Testis (tissue), 2 donors: ENCODE measurements at regions not wholly inside any gene's neighbourhood (a gene's known extent, or its start where the extent isn't known, plus 50 kb on each side); places are given as distances from the start of the nearest gene placed in this dataset.

Experiments
- POLR2A ChIP-seq: fragments of 450-650 bp; IDR thresholded peaks from one replicate; pipeline ENCODE4 v1.6.1; 2017; ENCODE audit warnings: antibody characterized with exemption, mild to moderate bottlenecking, moderate library complexity
- TF ChIP-seq, protein P1 (sequence below), 3 experiments: fragments of 450-650 bp in 2 of 3; fragments of 200-600 bp in 1 of 3; sonication (generic) in 1 of 3; IDR thresholded peaks; one replicate each; pipeline ENCODE4 v1.5.1; 2016 to 2019; ENCODE audit warnings: antibody characterized with exemption in 3 of 3, mild to moderate bottlenecking in 2 of 3, moderate library complexity in 1 of 3

- TF ChIP-seq, protein P1, sequence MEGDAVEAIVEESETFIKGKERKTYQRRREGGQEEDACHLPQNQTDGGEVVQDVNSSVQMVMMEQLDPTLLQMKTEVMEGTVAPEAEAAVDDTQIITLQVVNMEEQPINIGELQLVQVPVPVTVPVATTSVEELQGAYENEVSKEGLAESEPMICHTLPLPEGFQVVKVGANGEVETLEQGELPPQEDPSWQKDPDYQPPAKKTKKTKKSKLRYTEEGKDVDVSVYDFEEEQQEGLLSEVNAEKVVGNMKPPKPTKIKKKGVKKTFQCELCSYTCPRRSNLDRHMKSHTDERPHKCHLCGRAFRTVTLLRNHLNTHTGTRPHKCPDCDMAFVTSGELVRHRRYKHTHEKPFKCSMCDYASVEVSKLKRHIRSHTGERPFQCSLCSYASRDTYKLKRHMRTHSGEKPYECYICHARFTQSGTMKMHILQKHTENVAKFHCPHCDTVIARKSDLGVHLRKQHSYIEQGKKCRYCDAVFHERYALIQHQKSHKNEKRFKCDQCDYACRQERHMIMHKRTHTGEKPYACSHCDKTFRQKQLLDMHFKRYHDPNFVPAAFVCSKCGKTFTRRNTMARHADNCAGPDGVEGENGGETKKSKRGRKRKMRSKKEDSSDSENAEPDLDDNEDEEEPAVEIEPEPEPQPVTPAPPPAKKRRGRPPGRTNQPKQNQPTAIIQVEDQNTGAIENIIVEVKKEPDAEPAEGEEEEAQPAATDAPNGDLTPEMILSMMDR (IDR thresholded peaks at IDR 0.05), result no peak
- no peak for TF ChIP-seq POLR2A
Observed at GRCh38 chr20:60516442-60516841, 558.2 kb downstream of the CDH26 start.
